ENCODE measurements at regions not wholly inside any gene's neighbourhood (a gene's known extent, or its start where the extent isn't known, plus 50 kb on each side); places are given as distances from the start of the nearest gene placed in this dataset.

- H3K4me2 ChIP-seq (ENCODE audit: low read length), result no peak overlapping the region
- no peak overlapping the region for H3K9ac ChIP-seq (ENCODE audit: low read length)
- H4K20me1 ChIP-seq (ENCODE audit: low read length), result no peaks in the 10 kb centered on the region
- TF ChIP-seq EZH2 (IDR thresholded peaks at IDR 0.05; ENCODE audit: low read length, unreplicated experiment), result no peak
- CTCF ChIA-PET, result no interaction called here
- no peak for DNase-seq
- POLR2A ChIA-PET (ENCODE audit: unreplicated experiment), result no interaction called here
- H3K9me3 ChIP-seq (ENCODE audit: low read length), result no peaks in the 10 kb centered on the region
- H2AFZ ChIP-seq (ENCODE audit: low read length), result no peak overlapping the region
- BruUV-seq (replicated peaks), result no TSS peak
- no peak overlapping the region for H3K4me3 ChIP-seq (ENCODE audit: low read length)
- H3K79me2 ChIP-seq (ENCODE audit: low read length), result no peaks in the 10 kb centered on the region
- no peaks in the 10 kb centered on the region; the same call in 1 of the 2 replicates for H3K9me2 ChIP-seq (replicated peaks; ENCODE audit: low read length)
- no peaks in the 10 kb centered on the region for H3K4me1 ChIP-seq (ENCODE audit: insufficient read depth, low read length)
- no peaks in the 10 kb centered on the region for H3K36me3 ChIP-seq (ENCODE audit: low read depth, low read length)
- intact Hi-C loops (cut with micrococcal nuclease), result no loop called here
- no peaks in the 10 kb centered on the region for H3F3A ChIP-seq (ENCODE audit: low read length, unreplicated experiment)
- ATAC-seq, result no peak
- H3K27me3 ChIP-seq (ENCODE audit: low read length), result no peaks in the 10 kb centered on the region
- H3K27ac ChIP-seq (ENCODE audit: low read length), result no peak overlapping the region
These were observed 337.4 kb upstream of the LYPLAL1 start for GRCh38 chr1:218836264-218836663.

- Histone ChIP-seq H2AFZ (ENCODE audit: low read length) (no peak overlapping the region), H3K27me3 (ENCODE audit: low read length) (no peaks in the 10 kb centered on the region), H3K79me2 (ENCODE audit: low read length) (no peaks in the 10 kb centered on the region), H3K9ac (ENCODE audit: low read length) (no peak overlapping the region), H3K4me1 (ENCODE audit: insufficient read depth, low read length) (no peaks in the 10 kb centered on the region), H3K4me3 (ENCODE audit: low read length) (no peak overlapping the region), H3K9me2 (replicated peaks; ENCODE audit: low read length) (no peaks in the 10 kb centered on the region; the same call in 1 of the 2 replicates), H3K36me3 (ENCODE audit: low read depth, low read length) (no peaks in the 10 kb centered on the region), H4K20me1 (ENCODE audit: low read length) (no peaks in the 10 kb centered on the region), H3F3A (ENCODE audit: low read length, unreplicated experiment) (no peaks in the 10 kb centered on the region), H3K9me3 (ENCODE audit: low read length) (no peaks in the 10 kb centered on the region), H3K27ac (ENCODE audit: low read length) (no peak overlapping the region), H3K4me2 (ENCODE audit: low read length) (no peak overlapping the region)
- ATAC-seq, result no peak
- ChIA-PET CTCF (no interaction called here), POLR2A (ENCODE audit: unreplicated experiment) (no interaction called here)
- peak; percentile 21 for DNase-seq
- BruUV-seq (replicated peaks), result no TSS peak
- intact Hi-C loops (cut with micrococcal nuclease), result no loop called here
- TF ChIP-seq EZH2 (IDR thresholded peaks at IDR 0.05; ENCODE audit: low read length, unreplicated experiment) (no peak), EZH2phosphoT487 (IDR thresholded peaks at IDR 0.05; ENCODE audit: borderline replicate concordance, low read length) (no peak), CTCF (conservative IDR thresholded peaks at IDR 0.05; ENCODE audit: low read depth, low read length) (no peak)
These were observed 336.6 kb upstream of the LYPLAL1 start for GRCh38 chr1:218837051-218837450.

GRCh38 chr1:218845589-218845988, 328.1 kb upstream of the LYPLAL1 start:
- Histone ChIP-seq H4K20me1 (ENCODE audit: low read length) (no peaks in the 10 kb centered on the region), H3F3A (ENCODE audit: low read length, unreplicated experiment) (no peaks in the 10 kb centered on the region), H3K79me2 (ENCODE audit: low read length) (no peaks in the 10 kb centered on the region), H3K4me3 (ENCODE audit: low read length) (no peak overlapping the region), H3K27ac (ENCODE audit: low read length) (no peak overlapping the region), H3K4me1 (ENCODE audit: insufficient read depth, low read length) (peaks cover 7% of the 10 kb centered on the region), H2AFZ (ENCODE audit: low read length) (no peak overlapping the region), H3K9ac (ENCODE audit: low read length) (no peak overlapping the region), H3K9me2 (replicated peaks; ENCODE audit: low read length) (no peaks in the 10 kb centered on the region), H3K4me2 (ENCODE audit: low read length) (no peak overlapping the region), H3K27me3 (ENCODE audit: low read length) (no peaks in the 10 kb centered on the region), H3K9me3 (ENCODE audit: low read length) (no peaks in the 10 kb centered on the region), H3K36me3 (ENCODE audit: low read depth, low read length) (no peaks in the 10 kb centered on the region)
- ChIA-PET POLR2A (ENCODE audit: unreplicated experiment) (no interaction called here), CTCF (no interaction called here)
- DNase-seq (no peak), ATAC-seq (no peak)
- intact Hi-C loops (cut with micrococcal nuclease), result no loop called here
- BruUV-seq (replicated peaks), result no TSS peak
- TF ChIP-seq EZH2phosphoT487 (IDR thresholded peaks at IDR 0.05; ENCODE audit: borderline replicate concordance, low read length), result no peak
- TF ChIP-seq EZH2 (IDR thresholded peaks at IDR 0.05; ENCODE audit: low read length, unreplicated experiment), result no peak
- no peak for TF ChIP-seq CTCF (conservative IDR thresholded peaks at IDR 0.05; ENCODE audit: low read depth, low read length)
